ENCODE measurements at regions not wholly inside any gene's neighbourhood (a gene's known extent, or its start where the extent isn't known, plus 50 kb on each side); places are given as distances from the start of the nearest gene placed in this dataset.

GRCh38 chr3:153649286-153649839 is 471.8 kb upstream of the ARHGEF26 start:
- Histone ChIP-seq H3K4me1 (no peaks in the 10 kb centered on the region), H3K9me3 (ENCODE audit: control insufficient read depth, low read length) (no peaks in the 10 kb centered on the region), H3K27me3 (ENCODE audit: control insufficient read depth, insufficient read depth, low read length) (no peaks in the 10 kb centered on the region), H3K27ac (no peak overlapping the region), H3K4me3 (ENCODE audit: low read depth, low read length) (no peak overlapping the region), H3K36me3 (ENCODE audit: control insufficient read depth, insufficient read depth, low read length) (no peaks in the 10 kb centered on the region), H3K4me2 (ENCODE audit: low read length) (no peak overlapping the region), H2AFZ (no peak overlapping the region), H3K9ac (no peak overlapping the region), H3K79me2 (no peaks in the 10 kb centered on the region)
- TF ChIP-seq, protein P1, sequence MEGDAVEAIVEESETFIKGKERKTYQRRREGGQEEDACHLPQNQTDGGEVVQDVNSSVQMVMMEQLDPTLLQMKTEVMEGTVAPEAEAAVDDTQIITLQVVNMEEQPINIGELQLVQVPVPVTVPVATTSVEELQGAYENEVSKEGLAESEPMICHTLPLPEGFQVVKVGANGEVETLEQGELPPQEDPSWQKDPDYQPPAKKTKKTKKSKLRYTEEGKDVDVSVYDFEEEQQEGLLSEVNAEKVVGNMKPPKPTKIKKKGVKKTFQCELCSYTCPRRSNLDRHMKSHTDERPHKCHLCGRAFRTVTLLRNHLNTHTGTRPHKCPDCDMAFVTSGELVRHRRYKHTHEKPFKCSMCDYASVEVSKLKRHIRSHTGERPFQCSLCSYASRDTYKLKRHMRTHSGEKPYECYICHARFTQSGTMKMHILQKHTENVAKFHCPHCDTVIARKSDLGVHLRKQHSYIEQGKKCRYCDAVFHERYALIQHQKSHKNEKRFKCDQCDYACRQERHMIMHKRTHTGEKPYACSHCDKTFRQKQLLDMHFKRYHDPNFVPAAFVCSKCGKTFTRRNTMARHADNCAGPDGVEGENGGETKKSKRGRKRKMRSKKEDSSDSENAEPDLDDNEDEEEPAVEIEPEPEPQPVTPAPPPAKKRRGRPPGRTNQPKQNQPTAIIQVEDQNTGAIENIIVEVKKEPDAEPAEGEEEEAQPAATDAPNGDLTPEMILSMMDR (IDR thresholded peaks at IDR 0.05) = no peak

DNA sequence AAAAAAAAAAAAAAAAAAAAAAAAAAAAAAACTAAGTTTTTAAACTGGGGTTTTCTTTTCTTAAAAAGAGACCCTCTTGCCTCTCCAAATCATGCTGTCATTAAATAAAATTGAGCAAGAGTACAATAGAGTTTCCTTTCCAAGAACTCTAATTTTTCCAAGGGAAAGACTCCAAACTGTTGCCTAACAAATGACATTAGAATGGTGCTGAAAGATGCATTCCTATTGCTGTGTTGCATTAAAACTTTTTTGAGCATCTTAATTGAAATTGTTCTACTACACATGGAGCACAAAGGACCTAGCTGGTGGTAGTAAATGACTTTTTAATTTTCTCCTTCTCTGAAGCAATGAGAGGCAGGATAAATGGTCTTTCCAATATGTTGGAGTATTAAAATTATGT is 469.1 kb upstream of the ARHGEF26 start:
- H3K27ac ChIP-seq = no peak overlapping the region
- no peaks in the 10 kb centered on the region for H3K36me3 ChIP-seq (ENCODE audit: control insufficient read depth, insufficient read depth, low read length)
- H2AFZ ChIP-seq = no peak overlapping the region
- no peaks in the 10 kb centered on the region for H3K4me1 ChIP-seq
- H3K79me2 ChIP-seq = no peaks in the 10 kb centered on the region
- no peak overlapping the region for H3K4me3 ChIP-seq (ENCODE audit: low read depth, low read length)
- H3K9ac ChIP-seq = no peak overlapping the region
- no peaks in the 10 kb centered on the region for H3K9me3 ChIP-seq (ENCODE audit: control insufficient read depth, low read length)
- TF ChIP-seq, protein P1 (IDR thresholded peaks at IDR 0.05) = no peak
- H3K27me3 ChIP-seq (ENCODE audit: control insufficient read depth, insufficient read depth, low read length) = no peaks in the 10 kb centered on the region
- H3K4me2 ChIP-seq (ENCODE audit: low read length) = no peak overlapping the region

DNA sequence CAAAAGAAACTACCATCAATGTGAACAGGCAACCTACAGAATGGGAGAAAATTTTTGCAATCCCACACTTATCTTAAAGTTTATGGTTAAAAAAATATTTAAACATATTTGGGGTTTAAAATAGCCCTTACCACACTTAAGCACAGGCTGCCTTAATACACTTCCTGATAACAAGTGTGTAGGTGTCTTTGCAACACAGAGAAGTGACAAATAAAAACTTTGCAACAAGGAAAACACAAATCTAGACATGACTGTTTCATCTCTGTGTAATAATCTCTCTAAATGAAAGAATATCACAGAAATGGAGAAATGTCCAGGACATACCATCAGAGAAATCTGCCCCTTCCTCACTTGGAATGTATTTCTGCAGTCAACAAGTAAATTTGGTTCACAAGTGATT is 464.1 kb upstream of the ARHGEF26 start:
- Histone ChIP-seq H3K4me2 (ENCODE audit: low read length) (no peak overlapping the region), H2AFZ (no peak overlapping the region), H3K4me3 (ENCODE audit: low read depth, low read length) (no peak overlapping the region), H3K27me3 (ENCODE audit: control insufficient read depth, insufficient read depth, low read length) (no peaks in the 10 kb centered on the region), H3K9me3 (ENCODE audit: control insufficient read depth, low read length) (no peaks in the 10 kb centered on the region), H3K36me3 (ENCODE audit: control insufficient read depth, insufficient read depth, low read length) (no peaks in the 10 kb centered on the region), H3K27ac (no peak overlapping the region), H3K79me2 (no peaks in the 10 kb centered on the region), H3K9ac (no peak overlapping the region), H3K4me1 (no peaks in the 10 kb centered on the region)
- TF ChIP-seq, protein P1 (IDR thresholded peaks at IDR 0.05) = no peak

- H3K9me3 ChIP-seq (ENCODE audit: control insufficient read depth, low read length) = no peaks in the 10 kb centered on the region
- no peaks in the 10 kb centered on the region for H3K27me3 ChIP-seq (ENCODE audit: control insufficient read depth, insufficient read depth, low read length)
- no peak overlapping the region for H3K27ac ChIP-seq
- H3K4me3 ChIP-seq (ENCODE audit: low read depth, low read length) = no peak overlapping the region
- no peak overlapping the region for H2AFZ ChIP-seq
- no peaks in the 10 kb centered on the region for H3K79me2 ChIP-seq
- TF ChIP-seq, protein P1 (IDR thresholded peaks at IDR 0.05) = no peak
- no peaks in the 10 kb centered on the region for H3K4me1 ChIP-seq
- no peak overlapping the region for H3K9ac ChIP-seq
- H3K36me3 ChIP-seq (ENCODE audit: control insufficient read depth, insufficient read depth, low read length) = no peaks in the 10 kb centered on the region
- H3K4me2 ChIP-seq (ENCODE audit: low read length) = no peak overlapping the region
These were observed 463.7 kb upstream of the ARHGEF26 start for GRCh38 chr3:153657461-153657860.

DNA sequence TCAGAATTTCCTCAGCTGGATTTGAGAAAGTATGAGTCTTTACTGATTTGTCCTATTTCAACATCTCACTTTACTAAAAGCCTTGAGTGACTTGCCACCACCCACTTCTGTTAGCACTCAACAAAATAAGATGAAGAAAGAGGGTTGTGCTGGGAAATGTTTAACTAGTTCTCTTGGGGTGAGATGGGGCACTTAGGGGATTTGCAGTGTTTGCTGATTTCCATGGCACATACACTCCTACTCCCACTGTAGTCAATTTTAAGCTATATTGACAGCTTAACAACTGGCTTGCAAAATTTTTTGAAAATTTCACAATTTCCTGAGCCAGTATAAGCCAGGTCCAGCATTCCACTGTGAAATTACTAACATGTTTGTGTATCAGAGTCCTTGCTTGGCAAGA is 463.1 kb upstream of the ARHGEF26 start:
- no peaks in the 10 kb centered on the region for H3K4me1 ChIP-seq

More for the DNA sequence above, 463.1 kb upstream of the ARHGEF26 start:
- Histone ChIP-seq H3K4me2 (ENCODE audit: low read length) (no peak overlapping the region), H3K36me3 (ENCODE audit: control insufficient read depth, insufficient read depth, low read length) (no peaks in the 10 kb centered on the region), H2AFZ (no peak overlapping the region), H3K79me2 (no peaks in the 10 kb centered on the region), H3K27ac (no peak overlapping the region), H3K27me3 (ENCODE audit: control insufficient read depth, insufficient read depth, low read length) (no peaks in the 10 kb centered on the region), H3K9ac (no peak overlapping the region), H3K9me3 (ENCODE audit: control insufficient read depth, low read length) (no peaks in the 10 kb centered on the region), H3K4me3 (ENCODE audit: low read depth, low read length) (no peak overlapping the region)
- TF ChIP-seq, protein P1 (IDR thresholded peaks at IDR 0.05) = no peak

All from parathyroid adenoma (tissue), 2 donors.